ENCODE measurements at regions not wholly inside any gene's neighbourhood (a gene's known extent, or its start where the extent isn't known, plus 50 kb on each side); places are given as distances from the start of the nearest gene placed in this dataset.

DNA sequence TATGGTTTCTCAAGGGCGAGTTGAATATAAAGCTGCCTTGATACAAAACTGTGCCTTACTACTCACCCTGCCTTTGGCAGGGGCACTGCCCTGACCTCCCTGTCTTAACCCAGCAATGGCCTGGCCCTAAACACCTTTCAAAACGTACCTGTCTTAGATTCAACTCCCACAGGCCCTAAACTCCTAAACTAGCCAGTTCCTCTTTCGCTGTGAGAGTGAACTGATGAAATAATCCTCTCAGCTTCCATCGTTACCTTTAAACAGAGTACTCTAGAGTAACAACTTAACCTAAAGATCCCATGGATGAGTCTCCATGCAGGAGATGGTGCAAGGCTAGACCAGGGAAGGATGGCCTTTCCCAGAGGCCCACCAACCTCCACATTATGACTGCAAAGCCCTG, 133.0 kb upstream of the THBS1 start:
- no peak overlapping the region for H3K18ac ChIP-seq (ENCODE audit: extremely low read depth, low read length)
- peaks cover 0 to 5% of the 10 kb centered on the region in 2 experiments; a peak in 1 of 4 replicates for H3K9me3 ChIP-seq (ENCODE audit: insufficient read depth in 2 of 2, low read depth in 1 of 2, low read length in 1 of 2)
- no peak overlapping the region for H3K9ac ChIP-seq (replicated peaks in 1 of 4; ENCODE audit: extremely low read depth in 1 of 4, low read depth in 3 of 4, low read length in 3 of 4)
- 86% methylated on average over 4 of the region's 4 CpGs; no CpG with 5 or more reads in 1 of the 2 experiments for WGBS, 2 experiments (ENCODE audit: extremely low coverage in 1 of 2, insufficient coverage in 1 of 2, insufficient read length in 1 of 2, insufficient replicate concordance in 2 of 2, low coverage in 1 of 2, low lambda C conversion rate in 2 of 2, missing lambda C conversion rate in 1 of 2)
- H3K23me2 ChIP-seq (ENCODE audit: low read depth, low read length), result no peaks in the 10 kb centered on the region
- H3K4me1 ChIP-seq (replicated peaks in 1 of 4; ENCODE audit: control insufficient read depth in 3 of 4, insufficient read depth in 4 of 4, low read length in 3 of 4), result peaks cover 0 to 4% (median 0%) of the 10 kb centered on the region in 4 experiments; a peak in 3 of 7 replicates
- H3K36me3 ChIP-seq (ENCODE audit: control insufficient read depth in 2 of 4, insufficient read depth in 4 of 4, low read length in 3 of 4), result no peaks in the 10 kb centered on the region
- no peak overlapping the region for H2BK12ac ChIP-seq (ENCODE audit: low read depth, low read length)
- no peak overlapping the region for H4K91ac ChIP-seq (replicated peaks; ENCODE audit: insufficient read length, low read length)
- H3K79me2 ChIP-seq (ENCODE audit: control insufficient read depth in 1 of 2, insufficient read depth in 2 of 2, low read length in 2 of 2), result no peaks in the 10 kb centered on the region
- H3K27me3 ChIP-seq (replicated peaks in 1 of 4; ENCODE audit: control insufficient read depth in 3 of 4, extremely low read depth in 1 of 4, insufficient read depth in 3 of 4, low read length in 3 of 4), result no peaks in the 10 kb centered on the region
- H3K14ac ChIP-seq (ENCODE audit: insufficient read length), result no peak overlapping the region
- H4K5ac ChIP-seq (ENCODE audit: insufficient read length, low read depth, low read length), result no peak overlapping the region
- H2BK120ac ChIP-seq (replicated peaks; ENCODE audit: low read depth, low read length), result no peak overlapping the region
- H4K20me1 ChIP-seq (replicated peaks in 1 of 2; ENCODE audit: control insufficient read depth in 1 of 2, insufficient read depth in 2 of 2, low read length in 2 of 2), result no peaks in the 10 kb centered on the region
- H2BK15ac ChIP-seq (ENCODE audit: low read length), result no peak overlapping the region
- H4K8ac ChIP-seq (ENCODE audit: extremely low read depth, insufficient read depth, low read length), result no peak overlapping the region
- H3K56ac ChIP-seq (replicated peaks; ENCODE audit: insufficient read length, low read depth, low read length), result no peak overlapping the region
- H3K4ac ChIP-seq (replicated peaks; ENCODE audit: insufficient read length, low read depth, low read length), result no peak overlapping the region
- H3K4me3 ChIP-seq (ENCODE audit: extremely low read depth in 1 of 4, insufficient read depth in 2 of 4, low read depth in 3 of 4, low read length in 4 of 4), result no peak overlapping the region
- H3K27ac ChIP-seq (ENCODE audit: low read depth, low read length), result no peak overlapping the region
- no peak overlapping the region for H3K4me2 ChIP-seq (ENCODE audit: insufficient read depth in 1 of 2, low read depth in 2 of 2, low read length in 2 of 2)
- FAIRE-seq (no peak), DNase-seq (ENCODE audit: low read depth in 1 of 2, low spot score in 2 of 2) (no peak)
- ChIA-PET POLR2A (ENCODE audit: partially characterized antibody) (interaction anchor here (0.9 kb wide), 1 partner anchor 133 kb away, joined by 3 read pairs; the partner anchor contains the start of gene THBS1), CTCF (ENCODE audit: partially characterized antibody) (interaction anchor here (1.2 kb wide), 1 partner anchor 132 kb away, joined by 7 read pairs; no protein-coding TSS in a partner anchor)
- H2BK20ac ChIP-seq (ENCODE audit: low read length), result no peak overlapping the region
- no peak overlapping the region for H3K23ac ChIP-seq (ENCODE audit: insufficient read length)
- H2AK5ac ChIP-seq (ENCODE audit: low read depth, low read length), result no peak overlapping the region
- H3K79me1 ChIP-seq (ENCODE audit: low read depth, low read length), result no peaks in the 10 kb centered on the region
- H2BK5ac ChIP-seq (ENCODE audit: low read depth, low read length), result no peak overlapping the region
- peak overlapping the region; percentile 37; the same call in 1 of the 2 replicates for H2AFZ ChIP-seq (ENCODE audit: low read length)
- TF ChIP-seq KDM5A (IDR thresholded peaks at IDR 0.05; ENCODE audit: low read length), result no peak
- TF ChIP-seq SIX5 (IDR thresholded peaks at IDR 0.05; ENCODE audit: low read depth, low read length), result no peak
- no peak for TF ChIP-seq SP2 (IDR thresholded peaks at IDR 0.05; ENCODE audit: low read length)
- no peak for TF ChIP-seq CTBP2 (IDR thresholded peaks at IDR 0.05; ENCODE audit: borderline replicate concordance, insufficient read depth, insufficient read length, low read length)
- TF ChIP-seq USF2 (IDR thresholded peaks at IDR 0.05; ENCODE audit: low read length), result no peak
- TF ChIP-seq KDM4A (IDR thresholded peaks at IDR 0.05; ENCODE audit: low read depth, low read length, severe bottlenecking), result no peak
- no peak for TF ChIP-seq KDM1A (IDR thresholded peaks at IDR 0.05; ENCODE audit: borderline replicate concordance, low read length)
- TF ChIP-seq BCL11A (IDR thresholded peaks at IDR 0.05; ENCODE audit: low read depth in 2 of 2, low read length in 2 of 2), result no peak
- no peak for TF ChIP-seq SP1 (IDR thresholded peaks at IDR 0.05; ENCODE audit: low read depth, low read length)
- TF ChIP-seq BACH1 (IDR thresholded peaks at IDR 0.05; ENCODE audit: low read length), result no peak
- no peak for TF ChIP-seq RNF2 (IDR thresholded peaks at IDR 0.05; ENCODE audit: borderline replicate concordance, low read depth, low read length, missing control alignments, poor library complexity, severe bottlenecking)
- no peak for TF ChIP-seq ASH2L (IDR thresholded peaks at IDR 0.05; ENCODE audit: low read length)
- TF ChIP-seq SIN3A (conservative IDR thresholded peaks at IDR 0.05 in 1 of 2, IDR thresholded peaks at IDR 0.05 in 1 of 2; ENCODE audit: low read depth in 1 of 2, low read length in 2 of 2), result no peak
